ENCODE measurements at regions not wholly inside any gene's neighbourhood (a gene's known extent, or its start where the extent isn't known, plus 50 kb on each side); places are given as distances from the start of the nearest gene placed in this dataset.

GRCh38 chr10:43863859-43864591 lies 215.3 kb upstream of the ZNF32 start:
- no peak for TF ChIP-seq CTCF (IDR thresholded peaks at IDR 0.05; ENCODE audit: low read length)
- no peak for TF ChIP-seq EZH2phosphoT487 (IDR thresholded peaks at IDR 0.05; ENCODE audit: low read length)
